Kidney (tissue), 13 donors: ENCODE measurements at regions not wholly inside any gene's neighbourhood (a gene's known extent, or its start where the extent isn't known, plus 50 kb on each side); places are given as distances from the start of the nearest gene placed in this dataset.

Experiments used
- DNase-seq, 5 donors: peaks; one replicate each; pipeline ENCODE4 v3.0.0-alpha.2; 2013 to 2020
- FAIRE-seq: peaks from 2 replicates; lab custom pipeline; 2012; peaks lifted over from hg19 to GRCh38; lab: Jason Lieb, UNC
- H3K27ac ChIP-seq, 2 donors: one replicate each; pipeline ENCODE4 v1.7.0; 2013; ENCODE audit warnings: low read depth in 2 of 2, low read length in 2 of 2, inconsistent platforms in 1 of 2
- H3K27me3 ChIP-seq: one replicate; pipeline ENCODE4 v1.7.1; 2013; ENCODE audit warnings: low read length, inconsistent platforms; ENCODE audit not compliant: control insufficient read depth, insufficient read depth
- H3K36me3 ChIP-seq, 3 donors: one replicate each; pipeline versions ENCODE4 v1.7.0 to v1.7.1; 2013; ENCODE audit warnings: low read length in 3 of 3, control low read depth in 1 of 3, inconsistent platforms in 1 of 3; ENCODE audit not compliant: insufficient read depth in 3 of 3, control insufficient read depth in 2 of 3
- H3K4me1 ChIP-seq, 3 donors: one replicate each; pipeline versions ENCODE4 v1.7.0 to v1.7.1; 2013; ENCODE audit warnings: low read length in 3 of 3, inconsistent platforms in 1 of 3, low read depth in 1 of 3; ENCODE audit not compliant: control insufficient read depth in 2 of 3, insufficient read depth in 2 of 3
- H3K4me3 ChIP-seq, 3 donors: one replicate each; pipeline versions ENCODE4 v1.7.0 to v1.8.1; 2013; ENCODE audit warnings: low read length in 3 of 3, control low read depth in 1 of 3, inconsistent platforms in 1 of 3
- H3K9ac ChIP-seq, 3 donors: one replicate each; pipeline versions ENCODE4 v1.7.0 to v1.7.1; 2013; ENCODE audit warnings: low read length in 3 of 3, control low read depth in 1 of 3, inconsistent platforms in 1 of 3
- H3K9me3 ChIP-seq, 3 donors: one replicate each; pipeline versions ENCODE4 v1.7.0 to v1.7.1; 2013; ENCODE audit warnings: low read length in 3 of 3, control low read depth in 1 of 3, inconsistent platforms in 1 of 3; ENCODE audit not compliant: control insufficient read depth in 2 of 3, insufficient read depth in 1 of 3
- CTCF ChIP-seq: IDR thresholded peaks from 3 replicates; pipeline ENCODE4 v1.5.1; 2012; ENCODE audit warnings: mild to moderate bottlenecking, moderate library complexity, borderline replicate concordance; ENCODE audit not compliant: insufficient read depth; ENCODE audit errors: extremely low read depth
- intact Hi-C: fragments of 100-400 bp; cut with DNase I; formaldehyde crosslinking; loops from one replicate; pipeline ENCODE4 v1.11.1; 2022
- donor health status: control.
- donor health status: control.
- donor health status: control.
- donor health status: control.
- donor health status: control.
- donor health status: DM: yes; HTN: yes; CAD: no.
- donor health status: Normal renal cell carcinoma (clear cell type).

DNA sequence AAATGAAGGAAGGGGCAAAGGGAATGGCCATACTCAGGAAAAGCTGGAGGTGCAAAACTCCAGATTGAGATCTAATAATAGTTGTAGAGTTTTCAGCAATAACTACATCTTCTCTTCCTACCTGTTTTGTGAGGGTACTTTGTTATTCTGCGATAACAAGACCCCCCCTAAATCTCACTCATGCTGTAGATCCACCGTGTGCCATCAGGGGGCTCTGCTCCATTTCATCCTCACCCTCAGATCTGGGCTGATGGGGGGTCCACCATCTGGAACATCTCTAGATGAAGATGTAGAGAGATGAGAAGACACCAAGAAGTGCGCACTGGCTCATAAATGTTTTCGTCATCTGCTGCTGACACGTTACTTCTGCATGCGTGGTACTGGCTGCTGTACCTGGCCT lies 135.9 kb upstream of the KIRREL3 start:
- no peak overlapping the region for H3K27ac ChIP-seq
- no peaks in the 10 kb centered on the region for H3K9me3 ChIP-seq
- no peak for TF ChIP-seq CTCF
- DNase-seq (no peak), FAIRE-seq (no peak)
- H3K36me3 ChIP-seq, result no peaks in the 10 kb centered on the region
- H3K27me3 ChIP-seq, result no peaks in the 10 kb centered on the region
- no peak overlapping the region for H3K4me3 ChIP-seq
- no peak overlapping the region for H3K9ac ChIP-seq
- intact Hi-C loops, result loop anchor here (10.0 kb wide), 1 partner anchor 682 kb away; no protein-coding TSS in a partner anchor
- no peaks in the 10 kb centered on the region for H3K4me1 ChIP-seq

DNA sequence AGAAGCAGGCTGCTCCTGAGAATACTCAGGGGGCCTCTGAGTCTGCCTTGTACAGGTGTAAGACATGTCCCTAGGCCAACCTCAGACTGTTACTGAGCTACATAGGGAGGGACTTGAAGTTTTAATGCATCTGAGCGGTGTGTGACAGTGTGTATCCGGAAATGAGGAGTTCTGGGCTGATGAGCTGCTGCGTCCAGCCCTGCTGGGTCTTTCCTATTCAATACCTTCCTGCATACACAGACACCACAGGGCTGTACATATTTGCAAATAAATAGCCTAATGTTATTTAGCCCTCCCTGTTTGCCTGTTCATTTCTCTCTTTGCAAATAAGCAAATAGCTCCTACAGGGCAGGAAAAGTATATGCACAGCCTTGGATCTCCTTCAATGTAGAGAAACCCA lies 134.7 kb upstream of the KIRREL3 start:
- intact Hi-C loops, result loop anchor here (10.0 kb wide), 1 partner anchor 680 kb away; no protein-coding TSS in a partner anchor
- FAIRE-seq, result no peak

DNA sequence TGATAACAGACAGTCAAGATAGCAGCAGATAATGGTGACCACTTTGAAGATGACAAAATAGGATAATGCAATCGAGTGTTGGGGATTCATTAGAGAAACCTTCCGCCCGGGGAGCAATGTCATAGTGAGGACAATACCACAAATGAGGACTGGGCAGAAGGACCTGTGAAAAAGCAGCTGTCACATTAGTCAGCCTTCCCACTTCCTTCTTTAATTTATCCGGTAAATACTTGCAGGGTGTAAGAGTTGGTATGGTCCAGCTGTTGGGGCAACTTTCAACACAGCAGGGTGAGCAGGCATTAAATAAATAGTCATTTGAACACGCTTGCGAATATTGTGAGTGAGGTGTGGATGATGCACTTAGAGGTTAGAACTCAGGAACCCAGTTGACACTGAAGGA lies 132.5 kb upstream of the KIRREL3 start:
- Histone ChIP-seq H3K4me1 (no peaks in the 10 kb centered on the region), H3K4me3 (no peak overlapping the region), H3K9ac (no peak overlapping the region), H3K36me3 (no peaks in the 10 kb centered on the region), H3K9me3 (no peaks in the 10 kb centered on the region), H3K27me3 (no peaks in the 10 kb centered on the region), H3K27ac (no peak overlapping the region)
- no peak for TF ChIP-seq CTCF
- DNase-seq (no peak), FAIRE-seq (no peak)
- intact Hi-C loops, result loop anchor here (10.0 kb wide), 1 partner anchor 678 kb away; no protein-coding TSS in a partner anchor

More for the DNA sequence above, 134.7 kb upstream of the KIRREL3 start:
- no peak for TF ChIP-seq CTCF
- Histone ChIP-seq H3K36me3 (no peaks in the 10 kb centered on the region), H3K9ac (no peak overlapping the region), H3K4me3 (no peak overlapping the region), H3K9me3 (no peaks in the 10 kb centered on the region), H3K4me1 (no peaks in the 10 kb centered on the region), H3K27me3 (no peaks in the 10 kb centered on the region), H3K27ac (no peak overlapping the region)
- no peak for DNase-seq

- H3K27ac ChIP-seq, result no peak overlapping the region
- H3K36me3 ChIP-seq, result no peaks in the 10 kb centered on the region
- FAIRE-seq (no peak), DNase-seq (no peak)
- intact Hi-C loops, result loop anchor here (10.0 kb wide), 1 partner anchor 676 kb away; no protein-coding TSS in a partner anchor
- no peaks in the 10 kb centered on the region for H3K9me3 ChIP-seq
- no peak for TF ChIP-seq CTCF
- H3K4me1 ChIP-seq, result no peaks in the 10 kb centered on the region
- H3K9ac ChIP-seq, result no peak overlapping the region
- no peaks in the 10 kb centered on the region for H3K27me3 ChIP-seq
- H3K4me3 ChIP-seq, result no peak overlapping the region
Observed at GRCh38 chr11:127130321-127130720, 129.8 kb upstream of the KIRREL3 start.
